Astrocyte of the cerebellum (primary cell): ENCODE measurements at regions not wholly inside any gene's neighbourhood (a gene's known extent, or its start where the extent isn't known, plus 50 kb on each side); places are given as distances from the start of the nearest gene placed in this dataset.
"Not testable (repeated sequence)": the region's sequence is repeated elsewhere in the genome, so short reads cannot be mapped to it uniquely, and the experiment has no call there.

Experiments
- DNase-seq: peaks from one replicate; pipeline ENCODE4 v3.0.0-alpha.2; 2011; ENCODE audit warnings: low read depth
- H3K4me3 ChIP-seq: 2 replicates; pipeline ENCODE4 v1.5.1; 2011; ENCODE audit warnings: mild to moderate bottlenecking, low read depth, low read length, moderate library complexity
- in situ Hi-C: cut with HindIII; loops from 2 replicates; pipeline ENCODE4 v1.10.0; 2017; ENCODE audit warnings: low sequenced_read_pairs
- TF ChIP-seq, protein P1 (sequence below): IDR thresholded peaks from 2 replicates; pipeline ENCODE4 v1.5.1; 2012; ENCODE audit warnings: low read length, low read depth, moderate library complexity, mild to moderate bottlenecking; ENCODE audit errors: missing control alignments

DNA sequence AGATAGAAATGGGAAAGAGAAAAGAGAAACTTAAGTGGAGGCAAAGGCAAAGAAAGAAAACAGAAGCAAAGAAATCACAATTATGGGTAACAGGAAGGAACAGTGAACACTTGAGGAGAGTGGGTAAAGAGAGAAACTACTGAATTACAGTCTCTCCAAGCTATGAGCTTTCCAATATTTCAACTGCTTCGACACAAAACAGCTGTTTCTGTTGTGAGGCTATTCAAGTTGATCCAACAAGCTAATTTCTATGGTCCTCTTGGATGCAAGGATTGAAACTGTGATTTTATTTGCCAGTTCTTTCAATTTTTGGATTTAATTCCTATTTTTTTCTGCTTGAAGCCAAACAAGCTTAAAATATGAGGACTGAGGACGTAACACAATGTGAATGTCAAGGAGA is 80.5 kb upstream of the ADGRA3 start:
- no peak overlapping the region for H3K4me3 ChIP-seq
- DNase-seq: no peak
- TF ChIP-seq, protein P1, sequence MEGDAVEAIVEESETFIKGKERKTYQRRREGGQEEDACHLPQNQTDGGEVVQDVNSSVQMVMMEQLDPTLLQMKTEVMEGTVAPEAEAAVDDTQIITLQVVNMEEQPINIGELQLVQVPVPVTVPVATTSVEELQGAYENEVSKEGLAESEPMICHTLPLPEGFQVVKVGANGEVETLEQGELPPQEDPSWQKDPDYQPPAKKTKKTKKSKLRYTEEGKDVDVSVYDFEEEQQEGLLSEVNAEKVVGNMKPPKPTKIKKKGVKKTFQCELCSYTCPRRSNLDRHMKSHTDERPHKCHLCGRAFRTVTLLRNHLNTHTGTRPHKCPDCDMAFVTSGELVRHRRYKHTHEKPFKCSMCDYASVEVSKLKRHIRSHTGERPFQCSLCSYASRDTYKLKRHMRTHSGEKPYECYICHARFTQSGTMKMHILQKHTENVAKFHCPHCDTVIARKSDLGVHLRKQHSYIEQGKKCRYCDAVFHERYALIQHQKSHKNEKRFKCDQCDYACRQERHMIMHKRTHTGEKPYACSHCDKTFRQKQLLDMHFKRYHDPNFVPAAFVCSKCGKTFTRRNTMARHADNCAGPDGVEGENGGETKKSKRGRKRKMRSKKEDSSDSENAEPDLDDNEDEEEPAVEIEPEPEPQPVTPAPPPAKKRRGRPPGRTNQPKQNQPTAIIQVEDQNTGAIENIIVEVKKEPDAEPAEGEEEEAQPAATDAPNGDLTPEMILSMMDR: no peak
- in situ Hi-C loops: no loop called here

DNA sequence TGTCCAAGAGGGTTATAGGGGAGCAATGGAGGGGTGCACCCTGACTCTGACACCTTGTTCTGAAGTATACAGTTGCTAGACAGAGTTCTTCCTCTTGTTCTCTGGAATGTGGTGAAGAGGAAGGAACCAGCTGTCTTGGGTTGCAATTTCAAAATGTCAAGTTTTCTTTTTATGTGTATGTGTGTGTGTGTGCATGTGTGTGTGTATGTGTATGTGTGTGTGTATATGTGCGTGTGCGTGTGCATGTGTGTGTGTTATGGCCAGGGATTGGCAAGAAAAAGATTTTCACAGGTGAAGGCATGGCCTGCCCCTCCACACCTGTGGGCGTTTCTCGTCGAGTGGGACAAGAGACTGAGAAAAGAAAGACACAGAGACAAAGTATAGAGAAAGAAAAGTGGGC is 81.6 kb upstream of the ADGRA3 start:
- TF ChIP-seq, protein P1: no peak
- H3K4me3 ChIP-seq: no peak overlapping the region
- in situ Hi-C loops: no loop called here
- DNase-seq: no peak

DNA sequence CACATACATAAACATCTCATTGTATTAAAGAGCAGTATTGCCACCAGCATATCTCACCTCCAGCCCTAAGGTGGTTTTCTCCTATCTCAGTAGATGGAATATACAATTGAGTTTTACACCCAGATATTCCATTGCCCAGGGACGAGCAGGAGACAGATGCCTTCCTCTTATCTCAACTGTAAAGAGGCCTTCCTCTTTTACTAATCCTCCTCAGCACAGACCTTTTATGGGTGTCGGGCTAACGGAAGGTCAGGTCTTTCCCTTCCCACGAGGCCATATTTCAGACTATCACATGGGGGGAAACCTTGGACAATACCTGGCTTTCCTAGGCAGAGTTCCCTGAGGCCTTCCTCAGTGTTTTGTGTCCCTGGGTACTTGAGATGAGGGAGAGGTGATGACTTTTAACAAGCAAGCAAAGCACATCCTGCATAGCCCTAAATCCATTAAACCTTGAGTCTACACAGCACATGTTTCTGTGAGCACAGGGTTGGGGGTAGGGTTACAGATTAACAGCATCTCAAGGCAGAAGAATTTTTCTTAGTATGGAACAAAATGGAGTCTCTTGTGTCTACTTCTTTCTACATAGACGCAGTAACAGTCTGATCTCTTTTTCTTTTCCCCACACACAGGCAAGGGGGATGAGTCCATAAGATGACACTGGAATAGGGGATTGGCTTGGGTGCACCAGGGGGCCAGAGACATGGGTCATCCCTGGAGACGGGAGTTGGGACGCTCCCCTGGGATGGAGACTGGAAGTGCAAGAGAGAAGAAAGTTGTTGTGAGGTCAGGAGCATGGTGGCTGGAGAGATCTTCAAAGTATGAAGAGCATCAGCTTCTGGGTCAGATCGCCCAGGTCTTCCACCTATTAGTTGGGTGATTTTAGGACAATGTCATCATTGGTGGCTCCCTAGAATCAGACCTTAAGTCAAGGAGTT is 82.5 kb upstream of the ADGRA3 start:
- H3K4me3 ChIP-seq, in situ Hi-C loops, DNase-seq: not testable (repeated sequence)

DNA sequence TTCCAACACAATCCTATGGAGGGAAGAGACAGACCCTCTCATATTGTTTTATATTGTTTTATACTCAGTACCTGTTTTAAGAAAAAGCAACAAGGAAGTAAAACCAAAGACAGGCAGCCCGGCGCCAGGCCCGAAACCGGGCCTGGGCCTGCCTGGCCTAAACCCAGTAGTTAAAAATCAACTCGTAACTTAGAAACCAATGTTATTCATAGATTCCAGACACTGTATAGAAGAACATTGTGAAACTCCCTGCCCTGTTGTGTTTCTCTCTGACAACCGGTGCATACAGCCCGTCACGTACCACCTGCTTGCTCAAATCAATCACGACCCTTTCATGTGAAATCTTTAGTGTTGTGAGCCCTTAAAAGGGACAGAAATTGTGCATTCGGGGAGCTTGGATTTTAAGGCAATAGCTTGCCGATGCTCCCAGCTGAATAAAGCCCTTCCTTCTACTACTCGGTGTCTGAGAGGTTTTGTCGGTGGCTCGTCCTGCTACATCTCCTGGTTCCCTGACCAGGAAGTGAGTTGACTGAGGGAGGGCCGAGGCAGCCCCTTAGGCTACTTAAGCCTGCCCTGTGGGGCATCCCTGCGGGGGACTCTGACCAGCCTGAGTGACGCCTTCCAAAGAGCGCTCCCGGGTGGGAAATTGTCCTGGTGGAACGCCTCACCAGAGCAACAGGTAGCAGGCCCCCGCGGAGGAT is 83.5 kb upstream of the ADGRA3 start:
- in situ Hi-C loops, DNase-seq, H3K4me3 ChIP-seq: not testable (repeated sequence)

DNA sequence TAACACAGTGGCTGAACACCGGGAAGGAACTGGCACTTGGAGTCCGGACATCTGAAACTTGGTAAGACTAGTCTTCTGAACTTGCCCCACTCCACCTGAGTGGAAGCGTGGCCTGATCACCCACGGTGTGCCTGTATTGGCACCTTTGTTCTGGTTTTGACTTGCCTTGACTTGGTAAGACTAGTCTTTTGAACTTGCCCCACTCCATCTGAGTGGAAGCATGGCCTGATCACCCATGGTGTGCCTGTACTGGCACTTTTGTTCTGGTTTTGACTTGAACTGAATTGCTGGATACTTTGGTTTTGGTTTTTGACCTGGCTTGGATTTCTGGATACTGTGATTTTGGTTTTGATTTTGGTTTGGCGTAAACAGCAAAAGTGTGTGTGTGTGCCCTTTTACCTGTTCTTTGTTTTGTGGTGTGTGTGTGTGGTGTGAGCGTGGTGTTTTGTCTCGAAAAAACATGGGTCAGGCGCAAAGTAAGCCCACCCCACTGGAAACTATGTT is 84.1 kb upstream of the ADGRA3 start:
- in situ Hi-C loops, DNase-seq, H3K4me3 ChIP-seq: not testable (repeated sequence)

DNA sequence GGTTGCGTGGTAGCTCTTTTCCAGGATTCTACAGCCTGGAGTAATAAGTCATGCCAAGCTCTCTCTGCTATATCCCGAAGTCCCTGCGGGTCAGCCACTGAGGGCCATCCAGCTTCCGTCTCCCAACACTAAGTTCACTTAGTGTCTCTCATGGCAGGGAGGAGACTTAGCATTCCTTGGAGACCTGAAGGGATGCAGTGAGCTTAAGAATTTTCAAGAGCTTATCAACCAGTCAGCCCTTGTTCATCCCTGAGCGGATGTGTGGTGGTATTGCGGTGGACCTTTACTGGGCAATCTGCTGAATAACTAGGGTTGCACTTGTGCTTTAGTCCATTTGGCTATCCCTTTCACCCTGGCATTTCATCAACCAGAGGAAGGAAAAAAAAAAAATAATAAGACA is 85.8 kb upstream of the ADGRA3 start:
- in situ Hi-C loops: not testable (repeated sequence)

DNA sequence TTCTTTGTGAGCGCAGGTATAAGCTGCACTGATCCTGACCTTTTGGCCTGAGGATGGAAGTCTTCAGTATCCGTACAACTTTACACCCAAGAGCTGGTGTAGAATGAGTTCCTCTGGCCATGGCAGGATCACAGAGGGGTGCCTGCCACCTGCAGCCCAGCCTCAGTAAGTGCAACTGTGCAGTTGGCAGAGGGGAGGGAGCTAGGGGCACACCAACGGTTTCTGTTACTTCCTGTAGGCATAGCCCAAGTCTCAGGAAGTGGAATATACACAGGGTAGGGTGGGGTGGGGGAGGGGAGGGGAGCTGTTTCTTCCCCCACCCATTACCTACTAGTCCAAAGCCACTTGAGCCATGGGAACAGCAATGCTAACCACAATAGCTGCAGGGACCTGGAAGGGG is 85.4 kb upstream of the GBA3 start:
- H3K4me3 ChIP-seq: no peak overlapping the region
- DNase-seq: no peak
- TF ChIP-seq, protein P1: no peak
- in situ Hi-C loops: no loop called here

More for the DNA sequence above, 85.8 kb upstream of the ADGRA3 start:
- not testable (repeated sequence) for DNase-seq, H3K4me3 ChIP-seq

DNA sequence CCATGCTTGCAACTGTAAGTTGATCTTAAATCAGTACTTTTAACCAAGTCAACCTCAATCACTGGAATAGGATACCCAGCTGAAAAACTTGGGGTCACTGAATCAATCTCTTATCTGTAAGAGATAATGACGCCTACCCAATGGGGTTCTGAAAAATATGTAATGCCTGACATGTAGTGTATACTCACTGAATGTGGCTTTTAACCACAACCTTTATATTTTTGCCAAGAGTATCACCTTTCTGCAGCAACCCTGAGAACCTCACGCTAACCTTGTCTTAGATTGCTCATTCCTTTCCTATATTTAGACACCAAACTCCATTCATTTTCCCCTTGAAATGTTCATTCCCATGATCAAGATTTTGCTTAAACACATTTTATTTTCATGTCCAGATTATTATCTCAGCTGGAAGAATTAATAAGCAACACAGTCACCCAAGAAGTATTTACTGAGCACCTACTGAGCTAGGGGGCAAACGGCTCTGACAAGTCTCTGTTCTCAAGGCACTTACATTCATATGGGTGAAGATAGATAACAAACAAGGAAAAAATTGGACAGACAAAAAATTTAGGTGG is 82.7 kb upstream of the GBA3 start:
- DNase-seq, H3K4me3 ChIP-seq, in situ Hi-C loops: not testable (repeated sequence)

DNA sequence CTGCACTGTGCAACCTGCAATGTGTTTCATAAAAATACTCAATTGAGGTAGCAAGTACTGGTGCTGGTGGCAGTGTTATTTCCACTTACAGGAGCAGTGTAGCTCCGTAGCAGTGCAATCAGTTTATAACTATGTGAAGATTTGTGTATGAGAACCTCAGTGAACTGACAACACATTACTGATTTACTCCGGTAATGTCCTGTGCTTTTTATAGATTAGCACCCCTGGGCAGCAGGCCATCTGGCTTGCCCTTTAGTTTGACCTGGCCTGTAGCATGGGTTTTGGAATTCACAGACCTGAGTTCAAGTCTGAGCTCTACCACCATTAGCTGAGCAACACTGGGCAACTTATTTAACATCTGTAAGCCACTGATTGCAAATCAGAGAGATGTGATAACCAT is 78.6 kb upstream of the GBA3 start:
- no peak for DNase-seq
- H3K4me3 ChIP-seq: no peak overlapping the region
- TF ChIP-seq, protein P1: no peak
- in situ Hi-C loops: no loop called here
